Nephron progenitor cell (in vitro differentiated cells): ENCODE measurements at regions not wholly inside any gene's neighbourhood (a gene's known extent, or its start where the extent isn't known, plus 50 kb on each side); places are given as distances from the start of the nearest gene placed in this dataset.

Source experiments
- DNase-seq: peaks from one replicate; pipeline ENCODE4 v3.0.0; 2021
- H3K27ac Mint-ChIP-seq: 2 replicates; pipeline ENCODE4 v1.8.0; 2021; ENCODE audit warnings: mild to moderate bottlenecking, moderate library complexity, mixed read lengths
- H3K27me3 Mint-ChIP-seq: 2 replicates; pipeline ENCODE4 v1.8.0; 2021; ENCODE audit warnings: mild to moderate bottlenecking, low read depth, mixed read lengths; ENCODE audit not compliant: poor library complexity
- H3K36me3 Mint-ChIP-seq: 2 replicates; pipeline ENCODE4 v1.8.0; 2021; ENCODE audit warnings: low read depth, mixed read lengths
- H3K4me1 Mint-ChIP-seq: 2 replicates; pipeline ENCODE4 v1.8.0; 2021; ENCODE audit warnings: mixed read lengths
- H3K4me3 Mint-ChIP-seq: 2 replicates; pipeline ENCODE4 v1.8.0; 2021; ENCODE audit warnings: mild to moderate bottlenecking, moderate library complexity, mixed read lengths
- H3K9me3 Mint-ChIP-seq: 2 replicates; pipeline ENCODE4 v1.8.0; 2021; ENCODE audit warnings: mild to moderate bottlenecking, moderate library complexity, mixed read lengths
- TF ChIP-seq, protein P1 (sequence below): fragments of 200-600 bp; sonication (generic); IDR thresholded peaks from 2 replicates; pipeline ENCODE4 v1.5.0; 2021; ENCODE audit warnings: antibody characterized with exemption

DNA sequence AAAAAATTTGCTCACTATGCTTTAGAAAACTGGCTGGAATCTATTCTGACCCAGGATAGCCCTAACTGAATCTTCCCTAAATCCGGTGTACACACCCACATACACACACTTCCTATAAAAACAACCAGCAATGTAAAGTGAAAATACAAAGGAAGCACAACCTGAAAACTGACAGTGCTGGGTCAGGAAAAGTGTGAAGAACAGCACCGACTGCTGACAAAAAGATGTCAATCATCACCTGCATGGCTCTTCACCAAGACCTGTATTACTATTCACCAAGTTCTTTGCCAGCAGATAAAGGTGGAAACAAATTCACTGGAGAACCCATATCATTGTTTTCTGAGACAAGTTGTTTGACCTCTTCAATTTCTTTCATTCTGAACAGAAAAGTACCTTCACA is 293.8 kb upstream of the GRAMD2B start:
- H3K9me3 Mint-ChIP-seq = peaks cover 10% of the 10 kb centered on the region
- H3K4me1 Mint-ChIP-seq = peaks cover 49% of the 10 kb centered on the region

GRCh38 chr5:126133424-126133823 is 289.8 kb upstream of the GRAMD2B start:
- peaks cover 14% of the 10 kb centered on the region for H3K36me3 Mint-ChIP-seq
- peaks cover 18% of the 10 kb centered on the region for H3K4me1 Mint-ChIP-seq
- H3K27me3 Mint-ChIP-seq = no peaks in the 10 kb centered on the region
- TF ChIP-seq, protein P1, sequence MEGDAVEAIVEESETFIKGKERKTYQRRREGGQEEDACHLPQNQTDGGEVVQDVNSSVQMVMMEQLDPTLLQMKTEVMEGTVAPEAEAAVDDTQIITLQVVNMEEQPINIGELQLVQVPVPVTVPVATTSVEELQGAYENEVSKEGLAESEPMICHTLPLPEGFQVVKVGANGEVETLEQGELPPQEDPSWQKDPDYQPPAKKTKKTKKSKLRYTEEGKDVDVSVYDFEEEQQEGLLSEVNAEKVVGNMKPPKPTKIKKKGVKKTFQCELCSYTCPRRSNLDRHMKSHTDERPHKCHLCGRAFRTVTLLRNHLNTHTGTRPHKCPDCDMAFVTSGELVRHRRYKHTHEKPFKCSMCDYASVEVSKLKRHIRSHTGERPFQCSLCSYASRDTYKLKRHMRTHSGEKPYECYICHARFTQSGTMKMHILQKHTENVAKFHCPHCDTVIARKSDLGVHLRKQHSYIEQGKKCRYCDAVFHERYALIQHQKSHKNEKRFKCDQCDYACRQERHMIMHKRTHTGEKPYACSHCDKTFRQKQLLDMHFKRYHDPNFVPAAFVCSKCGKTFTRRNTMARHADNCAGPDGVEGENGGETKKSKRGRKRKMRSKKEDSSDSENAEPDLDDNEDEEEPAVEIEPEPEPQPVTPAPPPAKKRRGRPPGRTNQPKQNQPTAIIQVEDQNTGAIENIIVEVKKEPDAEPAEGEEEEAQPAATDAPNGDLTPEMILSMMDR = no peak
- H3K27ac Mint-ChIP-seq = no peak overlapping the region
- no peak overlapping the region for H3K4me3 Mint-ChIP-seq
- DNase-seq = no peak
- peaks cover 20% of the 10 kb centered on the region for H3K9me3 Mint-ChIP-seq

More for the DNA sequence above, 293.8 kb upstream of the GRAMD2B start:
- Mint-ChIP-seq H3K36me3 (peaks cover 20% of the 10 kb centered on the region), H3K27ac (no peak overlapping the region), H3K27me3 (no peaks in the 10 kb centered on the region), H3K4me3 (no peak overlapping the region)
- TF ChIP-seq, protein P1 = no peak
- no peak for DNase-seq

- TF ChIP-seq, protein P1 = no peak
- H3K4me1 Mint-ChIP-seq = peaks cover 17% of the 10 kb centered on the region
- H3K36me3 Mint-ChIP-seq = no peaks in the 10 kb centered on the region
- no peaks in the 10 kb centered on the region for H3K27me3 Mint-ChIP-seq
- no peak for DNase-seq
- H3K9me3 Mint-ChIP-seq = peaks cover 10% of the 10 kb centered on the region
- peak overlapping the region; percentile 23 for H3K27ac Mint-ChIP-seq
- H3K4me3 Mint-ChIP-seq = no peak overlapping the region
Observed at GRCh38 chr5:126137891-126138280, 285.3 kb upstream of the GRAMD2B start.

DNA sequence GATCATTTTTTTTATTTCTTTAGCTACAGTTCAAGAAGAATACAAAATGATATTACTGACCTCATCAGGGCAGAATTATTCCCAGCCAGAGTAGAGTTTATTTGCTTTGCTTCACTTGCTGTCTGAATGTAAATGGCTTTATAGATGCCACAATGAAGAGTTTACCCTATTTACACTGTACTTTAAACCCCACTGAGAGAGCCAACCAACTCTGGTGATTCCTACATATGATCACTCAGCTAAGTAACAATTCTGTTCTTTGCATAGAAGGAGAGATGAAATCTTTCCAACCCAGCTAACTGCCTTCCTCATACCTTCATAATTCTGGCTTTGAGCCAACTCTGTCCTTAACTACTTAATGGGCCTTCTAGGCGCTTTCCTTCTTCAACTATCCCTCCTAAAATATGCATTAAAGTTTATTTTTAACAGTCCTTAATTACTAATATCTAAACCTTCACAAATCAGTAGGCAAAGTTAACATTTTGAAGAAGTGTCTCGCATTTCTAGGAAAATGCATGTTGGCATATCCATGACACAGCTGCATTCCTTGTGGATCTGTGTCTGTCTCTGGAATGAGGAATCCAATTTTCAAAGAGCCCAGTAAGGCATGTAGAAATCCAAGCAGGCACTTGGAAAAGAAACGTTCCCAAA is 284.8 kb upstream of the GRAMD2B start:
- H3K27me3 Mint-ChIP-seq = no peaks in the 10 kb centered on the region
- no peak overlapping the region for H3K4me3 Mint-ChIP-seq
- TF ChIP-seq, protein P1 = no peak
- H3K4me1 Mint-ChIP-seq = peaks cover 17% of the 10 kb centered on the region
- no peak overlapping the region for H3K27ac Mint-ChIP-seq
- H3K9me3 Mint-ChIP-seq = peaks cover 10% of the 10 kb centered on the region
- no peak for DNase-seq
- H3K36me3 Mint-ChIP-seq = no peaks in the 10 kb centered on the region

GRCh38 chr5:126139086-126139485 is 284.1 kb upstream of the GRAMD2B start:
- TF ChIP-seq, protein P1 = no peak
- Mint-ChIP-seq H3K27ac (no peak overlapping the region), H3K4me3 (no peak overlapping the region), H3K4me1 (peaks cover 17% of the 10 kb centered on the region), H3K27me3 (no peaks in the 10 kb centered on the region), H3K9me3 (peaks cover 15% of the 10 kb centered on the region), H3K36me3 (no peaks in the 10 kb centered on the region)
- no peak for DNase-seq

GRCh38 chr5:126139773-126140172 is 283.4 kb upstream of the GRAMD2B start:
- peaks cover 22% of the 10 kb centered on the region for H3K9me3 Mint-ChIP-seq
- H3K27ac Mint-ChIP-seq = no peak overlapping the region
- no peak for DNase-seq
- TF ChIP-seq, protein P1 = no peak
- no peaks in the 10 kb centered on the region for H3K27me3 Mint-ChIP-seq
- peaks cover 17% of the 10 kb centered on the region for H3K4me1 Mint-ChIP-seq
- no peak overlapping the region for H3K4me3 Mint-ChIP-seq
- no peaks in the 10 kb centered on the region for H3K36me3 Mint-ChIP-seq
